ENCODE measurements at regions not wholly inside any gene's neighbourhood (a gene's known extent, or its start where the extent isn't known, plus 50 kb on each side); places are given as distances from the start of the nearest gene placed in this dataset.

DNA sequence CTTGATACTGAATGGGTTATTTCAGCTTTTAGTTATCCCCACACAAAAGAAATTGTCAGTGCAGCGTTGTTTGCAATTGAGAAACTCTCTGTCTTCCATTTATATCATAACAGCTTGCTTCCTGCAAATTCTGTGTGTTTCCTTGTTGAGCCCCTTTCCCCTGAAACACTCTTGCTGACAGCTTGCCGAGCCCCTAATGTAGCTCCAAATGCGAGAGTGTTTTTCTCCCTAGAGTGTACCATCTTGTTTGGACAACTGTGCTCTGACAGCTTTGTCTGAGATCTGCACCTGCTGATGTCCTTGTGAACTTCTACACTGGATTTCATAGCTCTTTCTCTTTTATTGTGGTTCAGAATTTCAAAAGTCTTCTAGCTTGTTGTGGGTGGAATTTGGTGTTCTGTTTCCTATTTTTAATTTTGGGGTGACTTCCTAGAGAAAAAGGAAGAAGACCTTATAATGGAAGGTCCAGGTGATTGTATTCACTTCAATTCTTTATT lies 343.5 kb downstream of the PDCD6IP start:
- TF ChIP-seq, protein P1, sequence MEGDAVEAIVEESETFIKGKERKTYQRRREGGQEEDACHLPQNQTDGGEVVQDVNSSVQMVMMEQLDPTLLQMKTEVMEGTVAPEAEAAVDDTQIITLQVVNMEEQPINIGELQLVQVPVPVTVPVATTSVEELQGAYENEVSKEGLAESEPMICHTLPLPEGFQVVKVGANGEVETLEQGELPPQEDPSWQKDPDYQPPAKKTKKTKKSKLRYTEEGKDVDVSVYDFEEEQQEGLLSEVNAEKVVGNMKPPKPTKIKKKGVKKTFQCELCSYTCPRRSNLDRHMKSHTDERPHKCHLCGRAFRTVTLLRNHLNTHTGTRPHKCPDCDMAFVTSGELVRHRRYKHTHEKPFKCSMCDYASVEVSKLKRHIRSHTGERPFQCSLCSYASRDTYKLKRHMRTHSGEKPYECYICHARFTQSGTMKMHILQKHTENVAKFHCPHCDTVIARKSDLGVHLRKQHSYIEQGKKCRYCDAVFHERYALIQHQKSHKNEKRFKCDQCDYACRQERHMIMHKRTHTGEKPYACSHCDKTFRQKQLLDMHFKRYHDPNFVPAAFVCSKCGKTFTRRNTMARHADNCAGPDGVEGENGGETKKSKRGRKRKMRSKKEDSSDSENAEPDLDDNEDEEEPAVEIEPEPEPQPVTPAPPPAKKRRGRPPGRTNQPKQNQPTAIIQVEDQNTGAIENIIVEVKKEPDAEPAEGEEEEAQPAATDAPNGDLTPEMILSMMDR (conservative IDR thresholded peaks at IDR 0.05; ENCODE audit: low read depth in 2 of 2), result no peak
- TF ChIP-seq POLR2AphosphoS5 (IDR thresholded peaks at IDR 0.05; ENCODE audit: low read depth), result no peak
- TF ChIP-seq, protein P2, sequence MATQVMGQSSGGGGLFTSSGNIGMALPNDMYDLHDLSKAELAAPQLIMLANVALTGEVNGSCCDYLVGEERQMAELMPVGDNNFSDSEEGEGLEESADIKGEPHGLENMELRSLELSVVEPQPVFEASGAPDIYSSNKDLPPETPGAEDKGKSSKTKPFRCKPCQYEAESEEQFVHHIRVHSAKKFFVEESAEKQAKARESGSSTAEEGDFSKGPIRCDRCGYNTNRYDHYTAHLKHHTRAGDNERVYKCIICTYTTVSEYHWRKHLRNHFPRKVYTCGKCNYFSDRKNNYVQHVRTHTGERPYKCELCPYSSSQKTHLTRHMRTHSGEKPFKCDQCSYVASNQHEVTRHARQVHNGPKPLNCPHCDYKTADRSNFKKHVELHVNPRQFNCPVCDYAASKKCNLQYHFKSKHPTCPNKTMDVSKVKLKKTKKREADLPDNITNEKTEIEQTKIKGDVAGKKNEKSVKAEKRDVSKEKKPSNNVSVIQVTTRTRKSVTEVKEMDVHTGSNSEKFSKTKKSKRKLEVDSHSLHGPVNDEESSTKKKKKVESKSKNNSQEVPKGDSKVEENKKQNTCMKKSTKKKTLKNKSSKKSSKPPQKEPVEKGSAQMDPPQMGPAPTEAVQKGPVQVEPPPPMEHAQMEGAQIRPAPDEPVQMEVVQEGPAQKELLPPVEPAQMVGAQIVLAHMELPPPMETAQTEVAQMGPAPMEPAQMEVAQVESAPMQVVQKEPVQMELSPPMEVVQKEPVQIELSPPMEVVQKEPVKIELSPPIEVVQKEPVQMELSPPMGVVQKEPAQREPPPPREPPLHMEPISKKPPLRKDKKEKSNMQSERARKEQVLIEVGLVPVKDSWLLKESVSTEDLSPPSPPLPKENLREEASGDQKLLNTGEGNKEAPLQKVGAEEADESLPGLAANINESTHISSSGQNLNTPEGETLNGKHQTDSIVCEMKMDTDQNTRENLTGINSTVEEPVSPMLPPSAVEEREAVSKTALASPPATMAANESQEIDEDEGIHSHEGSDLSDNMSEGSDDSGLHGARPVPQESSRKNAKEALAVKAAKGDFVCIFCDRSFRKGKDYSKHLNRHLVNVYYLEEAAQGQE (IDR thresholded peaks at IDR 0.05; ENCODE audit: unreplicated experiment), result no peak

Data from GM23338 (cell line).